Fibroblast of gingiva (primary cell): ENCODE measurements at regions not wholly inside any gene's neighbourhood (a gene's known extent, or its start where the extent isn't known, plus 50 kb on each side); places are given as distances from the start of the nearest gene placed in this dataset.
"Not testable (repeated sequence)": the region's sequence is repeated elsewhere in the genome, so short reads cannot be mapped to it uniquely, and the experiment has no call there.

Source experiments
- DNase-seq: peaks from one replicate; pipeline ENCODE4 v3.0.0-alpha.2; 2011; ENCODE audit warnings: low read depth

DNA sequence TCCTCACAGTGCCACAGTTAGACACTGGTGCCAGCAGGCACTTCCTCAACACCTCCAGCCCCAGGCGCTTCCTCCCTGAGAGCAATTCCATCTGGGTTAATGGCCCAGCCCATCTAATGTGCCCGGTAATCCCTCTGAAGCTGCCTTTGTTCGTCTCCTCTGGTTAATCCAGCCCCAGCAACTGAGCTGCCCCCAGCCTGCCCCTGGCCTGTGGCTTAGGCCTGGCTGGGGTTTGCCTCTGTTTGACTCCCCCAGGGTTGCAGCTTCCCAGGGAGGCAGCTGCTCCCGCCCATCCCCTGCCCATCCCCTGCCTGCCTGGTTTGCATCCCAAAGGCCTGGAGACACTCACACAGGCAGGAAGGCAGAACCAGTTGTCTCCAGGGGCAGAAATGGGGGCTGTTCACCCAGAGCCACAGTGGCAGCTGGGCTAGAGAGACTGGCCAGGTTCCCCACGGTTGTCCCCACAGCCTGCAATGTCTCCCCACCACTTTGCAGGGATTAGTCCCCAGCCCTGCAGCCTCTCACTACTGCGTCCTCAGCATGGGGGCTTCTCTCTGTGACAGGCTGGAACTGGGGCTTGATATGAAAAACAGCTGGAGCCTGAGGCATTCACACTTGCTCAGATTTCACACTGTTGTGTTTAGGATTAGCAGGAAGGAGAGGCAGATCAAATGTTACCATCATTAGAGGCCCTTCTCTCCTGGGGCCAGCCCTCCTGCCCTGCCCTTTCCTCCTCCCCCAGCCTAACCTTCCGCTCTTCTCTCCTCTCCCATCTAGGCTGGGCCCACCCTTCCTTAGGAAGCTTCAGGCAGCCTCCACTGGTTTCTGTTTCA is 120.2 kb downstream of the TLR5 start:
- DNase-seq: no peak

GRCh38 chr1:223023863-223024262 is 119.2 kb downstream of the TLR5 start:
- no peak for DNase-seq

DNA sequence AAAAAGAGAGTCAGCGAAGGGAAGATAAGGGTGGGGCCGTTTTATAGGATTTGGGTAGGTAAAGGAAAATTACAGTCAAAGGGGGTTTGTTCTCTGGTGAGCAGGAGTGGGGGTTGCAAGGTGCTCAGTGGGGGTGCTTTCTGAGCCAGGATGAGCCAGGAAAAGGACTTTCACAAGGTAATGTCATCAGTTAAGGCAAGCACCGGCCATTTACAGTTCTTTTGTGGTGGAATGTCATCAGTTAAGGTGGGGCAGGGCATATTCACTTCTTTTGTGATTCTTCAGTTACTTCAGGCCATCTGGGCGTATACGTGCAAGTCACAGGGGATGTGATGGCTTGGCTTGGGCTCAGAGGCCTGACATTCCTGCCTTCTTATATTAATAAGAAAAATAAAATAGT is 118.6 kb downstream of the TLR5 start:
- DNase-seq: not testable (repeated sequence)

GRCh38 chr1:223025190-223025734 is 117.8 kb downstream of the TLR5 start:
- DNase-seq: not testable (repeated sequence)

DNA sequence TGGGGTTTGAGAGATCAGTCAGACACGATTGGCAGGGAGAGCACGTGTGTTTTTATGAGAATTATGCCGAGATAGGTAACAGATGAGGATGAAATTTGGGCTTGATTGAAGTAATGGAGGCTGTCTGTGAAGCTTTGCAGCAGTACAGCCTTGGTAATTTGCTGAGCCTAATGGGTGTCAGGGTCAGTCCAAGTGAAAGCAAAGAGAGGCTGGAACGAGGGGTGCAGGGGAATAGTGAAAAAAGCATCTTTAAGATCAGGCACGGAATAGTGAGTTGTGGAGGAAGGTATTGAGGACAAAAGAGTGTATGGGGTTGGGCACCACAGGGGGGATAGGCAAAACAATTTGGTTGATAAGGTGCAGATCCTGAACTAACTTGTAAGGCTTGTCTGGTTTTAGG is 116.4 kb downstream of the TLR5 start:
- DNase-seq: not testable (repeated sequence)

- DNase-seq: no peak
These were observed 112.9 kb downstream of the TLR5 start for GRCh38 chr1:223029985-223030769.

- DNase-seq: no peak
These were observed 112.1 kb downstream of the TLR5 start for GRCh38 chr1:223030871-223031400.

- DNase-seq: peak; percentile 69
These were observed 111.1 kb downstream of the TLR5 start for GRCh38 chr1:223031733-223032601.

DNA sequence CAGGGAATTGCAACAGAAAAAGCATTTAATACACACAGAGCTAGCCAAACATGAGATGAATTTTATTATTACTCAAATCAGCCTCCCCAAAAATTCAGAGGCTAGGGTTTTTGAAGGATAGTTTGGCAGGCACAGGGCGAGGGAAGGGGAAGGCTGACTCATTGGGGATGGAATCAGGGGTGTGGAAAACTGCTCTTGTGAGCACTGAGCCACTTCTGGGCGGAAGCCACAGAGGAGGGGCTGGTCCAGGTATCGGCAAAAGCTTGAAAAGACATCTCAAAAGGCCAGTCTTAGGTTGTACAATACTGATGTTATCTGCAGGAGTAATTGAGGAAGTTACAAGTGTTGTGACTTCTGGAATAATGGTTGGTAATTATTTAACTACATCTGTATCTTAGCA is 109.4 kb downstream of the TLR5 start:
- no peak for DNase-seq

GRCh38 chr1:223034270-223034798 is 108.7 kb downstream of the TLR5 start:
- no peak for DNase-seq

DNA sequence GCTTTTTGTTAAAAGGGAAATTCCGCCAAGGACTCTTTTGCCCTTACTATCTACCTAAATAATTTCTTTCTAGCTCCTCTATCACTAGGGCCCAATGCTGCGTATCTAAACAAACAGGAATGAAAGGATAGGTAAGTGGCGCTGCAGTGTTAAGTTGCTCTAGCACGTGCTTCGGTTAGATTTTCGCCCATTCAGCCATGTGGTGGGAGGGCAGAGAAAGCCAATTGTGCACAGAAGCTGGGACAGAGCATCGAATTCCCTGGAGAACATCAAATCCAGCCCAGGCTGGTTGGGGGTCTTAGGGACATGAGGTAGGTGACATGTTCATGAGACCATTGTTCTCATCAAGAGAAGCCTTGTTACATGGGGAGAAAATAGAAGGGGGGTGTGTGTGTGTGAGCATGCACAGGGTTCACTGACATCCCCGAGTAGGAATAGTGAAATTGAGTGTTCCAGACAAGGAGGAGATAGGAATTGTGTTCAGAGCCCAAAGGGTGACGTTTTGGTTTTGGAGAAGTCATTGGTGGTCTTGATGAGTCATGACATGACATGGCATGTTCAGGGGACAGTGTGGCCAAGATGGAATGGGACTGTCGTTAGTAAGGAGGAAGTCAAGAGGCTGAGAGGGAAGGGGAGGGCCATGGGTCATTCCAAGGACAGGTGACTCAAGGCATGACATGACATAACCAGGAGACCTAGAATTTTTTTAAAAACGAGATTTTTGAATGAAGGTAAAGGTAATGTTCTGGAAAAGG is 107.1 kb downstream of the TLR5 start:
- DNase-seq: no peak

DNA sequence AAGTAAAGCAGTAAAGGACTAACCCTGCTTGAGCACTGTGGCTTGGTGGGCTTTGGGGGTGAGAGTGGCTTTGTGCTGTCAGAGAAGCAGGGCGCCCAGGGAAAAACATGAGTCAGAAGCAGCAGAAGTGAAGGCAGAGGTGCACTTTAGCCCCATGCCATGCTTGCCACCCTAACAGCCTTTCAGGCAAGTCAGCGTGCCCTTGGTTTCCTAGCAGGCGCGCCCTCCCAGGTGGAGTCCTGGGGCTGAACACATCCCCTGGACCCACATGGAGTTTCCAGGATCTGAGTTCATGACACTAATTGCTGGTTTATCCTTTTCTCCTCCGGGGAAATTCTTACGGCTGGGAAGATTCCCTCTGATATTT is 106.6 kb downstream of the TLR5 start:
- no peak for DNase-seq

DNA sequence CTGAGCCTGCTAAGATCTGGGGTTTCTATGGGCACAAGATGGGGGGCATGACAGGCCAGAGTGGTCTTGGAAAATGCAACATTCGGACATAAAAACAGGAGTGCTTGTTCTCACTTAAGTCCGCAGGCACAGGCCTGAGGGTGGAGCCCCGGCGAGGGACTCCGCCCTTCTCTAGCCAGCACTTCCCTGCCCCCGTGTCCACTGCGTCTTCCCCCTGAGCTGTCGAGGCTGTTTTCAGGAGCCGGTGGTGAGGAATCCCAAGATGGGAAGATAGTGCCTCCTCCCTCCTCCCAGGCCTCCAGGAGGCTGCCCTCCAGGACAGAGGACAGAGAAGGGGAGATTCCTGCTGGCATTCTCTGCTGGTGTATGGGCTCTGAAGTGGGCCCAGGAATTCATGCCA is 105.2 kb downstream of the TLR5 start:
- DNase-seq: no peak

DNA sequence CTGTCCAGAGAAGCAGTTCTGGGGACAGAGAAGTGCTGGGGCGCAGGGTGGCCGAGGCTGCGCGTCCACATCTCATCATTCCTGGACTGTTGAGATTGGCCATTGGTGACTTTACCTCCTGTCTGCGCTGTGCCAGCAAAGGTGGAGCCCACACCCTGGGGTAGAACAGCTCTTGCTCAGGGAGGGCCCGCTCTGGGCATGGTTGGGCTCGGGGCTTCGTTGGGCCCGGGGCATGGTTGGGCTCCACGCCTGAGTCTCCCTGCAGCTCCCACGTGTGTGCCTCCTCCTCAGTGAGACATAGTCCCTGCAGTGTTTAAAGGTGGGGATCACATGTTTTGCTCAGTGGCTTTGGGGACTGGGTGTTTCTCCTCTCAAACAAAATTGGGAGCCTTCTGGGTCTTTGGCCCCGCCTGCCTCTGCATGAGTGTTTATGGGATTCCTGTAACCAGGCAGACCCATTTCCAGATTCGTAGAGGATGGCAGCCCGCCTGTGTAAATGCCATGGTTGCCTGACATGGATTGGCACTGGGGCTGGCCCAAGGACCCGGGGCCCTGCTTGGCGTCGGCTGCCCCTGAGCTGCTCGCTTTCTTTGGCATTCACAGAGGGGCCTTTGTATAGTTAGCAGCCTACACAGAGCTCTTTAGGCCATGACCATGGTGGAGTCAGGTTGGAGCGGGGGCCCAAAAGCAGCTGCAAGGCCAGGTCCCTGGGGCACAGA is 104.6 kb downstream of the TLR5 start:
- DNase-seq: no peak

DNA sequence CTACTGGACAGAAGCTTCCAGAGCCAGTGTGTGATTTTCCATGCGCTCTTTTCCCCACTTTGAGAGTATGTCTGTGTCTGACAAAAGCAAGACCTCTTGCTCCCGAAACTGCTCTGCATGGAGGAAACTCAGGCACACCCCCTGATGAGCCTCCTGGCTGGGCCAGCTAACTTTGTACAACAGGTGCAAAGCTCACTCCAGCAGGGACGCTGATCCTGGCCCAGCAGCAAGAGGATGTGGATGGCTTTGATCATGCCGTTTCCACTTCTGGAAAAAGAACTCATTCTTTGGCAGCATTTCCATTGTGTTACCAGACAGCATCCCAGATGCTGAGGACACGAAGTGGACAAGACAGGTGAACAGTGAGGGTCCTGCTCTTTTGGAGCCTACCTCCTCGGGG is 103.1 kb downstream of the TLR5 start:
- DNase-seq: no peak

DNA sequence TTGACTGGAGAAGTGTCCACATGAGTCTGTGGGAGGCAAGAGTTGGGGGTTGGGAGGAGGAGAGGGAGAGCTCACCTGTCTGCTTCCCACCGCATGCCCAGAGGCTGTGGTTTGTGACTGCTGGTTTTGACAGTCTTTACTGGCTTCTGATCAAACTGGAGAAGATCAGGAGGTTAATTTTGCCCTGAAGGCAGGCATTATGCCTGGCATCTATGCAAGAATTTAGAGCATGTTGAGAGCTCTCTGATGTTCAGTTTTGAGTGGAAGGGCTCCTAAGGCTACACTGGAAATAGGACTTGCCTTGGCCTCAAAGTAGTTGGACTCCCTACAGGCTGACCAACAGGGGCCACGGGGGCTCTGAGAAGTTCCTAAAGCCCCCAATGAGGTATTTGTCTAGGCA is 101.6 kb downstream of the TLR5 start:
- peak; percentile 24 for DNase-seq

- no peak for DNase-seq
These were observed 97.7 kb downstream of the TLR5 start for GRCh38 chr1:223045164-223045957.

DNA sequence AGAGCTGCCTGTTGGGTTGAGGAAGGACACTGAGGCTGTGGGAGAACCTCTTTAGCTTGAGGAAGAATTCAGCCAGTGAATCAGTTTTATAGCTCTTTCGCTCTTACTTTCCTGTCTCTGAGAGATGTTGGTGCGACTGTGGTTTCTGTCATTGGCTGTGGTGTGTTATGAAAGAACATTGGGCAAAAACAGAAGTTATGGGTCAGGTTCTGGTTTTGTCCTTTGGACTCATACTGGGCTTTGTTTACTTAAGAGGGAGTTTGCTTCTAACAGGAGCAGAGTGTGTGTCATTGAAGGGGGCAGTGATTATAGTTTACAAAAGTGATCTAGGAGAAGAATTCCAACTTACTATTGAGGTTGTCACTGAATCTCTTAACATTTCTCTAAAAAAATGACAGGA is 97.0 kb downstream of the TLR5 start:
- DNase-seq: no peak

- DNase-seq: not testable (repeated sequence)
These were observed 96.6 kb downstream of the TLR5 start for GRCh38 chr1:223046463-223046862.
